NCI-H2107 treated with DMSO at 0.1 percent for 48 hours (cell line): ENCODE measurements at regions not wholly inside any gene's neighbourhood (a gene's known extent, or its start where the extent isn't known, plus 50 kb on each side); places are given as distances from the start of the nearest gene placed in this dataset.
"Not testable (repeated sequence)": the region's sequence is repeated elsewhere in the genome, so short reads cannot be mapped to it uniquely, and the experiment has no call there.

Source experiments
- DNase-seq: peaks from one replicate; lab custom pipeline; 2025; ENCODE audit not compliant: unreplicated experiment; lab: John Stamatoyannopoulos, UW

DNA sequence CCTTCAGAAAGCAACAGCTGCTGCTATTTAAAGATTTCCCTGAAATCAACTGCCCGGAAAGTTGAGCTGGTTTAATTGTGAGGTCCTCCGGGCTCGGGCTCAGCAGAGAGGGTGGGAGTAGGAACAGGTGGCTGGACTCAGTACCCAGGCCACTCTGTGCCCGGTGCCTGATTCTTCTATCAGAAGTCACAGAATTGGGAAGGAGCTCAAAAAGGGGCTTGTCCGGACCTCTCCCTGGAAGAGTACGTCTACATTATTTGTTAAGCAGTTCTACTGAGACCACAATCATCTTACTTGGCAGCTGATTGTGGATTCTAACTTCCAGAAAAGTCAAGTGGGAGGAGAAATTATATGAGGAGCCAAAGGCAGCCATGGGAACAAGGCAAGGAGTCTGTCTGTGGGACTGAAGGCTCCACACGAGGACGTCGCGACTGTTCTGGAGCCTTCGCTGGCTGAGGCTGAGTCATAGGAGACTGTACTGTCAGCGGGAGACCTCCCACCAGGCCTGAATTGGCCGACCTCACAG, 91.7 kb upstream of the ANKRD10 start:
- DNase-seq, result no peak

DNA sequence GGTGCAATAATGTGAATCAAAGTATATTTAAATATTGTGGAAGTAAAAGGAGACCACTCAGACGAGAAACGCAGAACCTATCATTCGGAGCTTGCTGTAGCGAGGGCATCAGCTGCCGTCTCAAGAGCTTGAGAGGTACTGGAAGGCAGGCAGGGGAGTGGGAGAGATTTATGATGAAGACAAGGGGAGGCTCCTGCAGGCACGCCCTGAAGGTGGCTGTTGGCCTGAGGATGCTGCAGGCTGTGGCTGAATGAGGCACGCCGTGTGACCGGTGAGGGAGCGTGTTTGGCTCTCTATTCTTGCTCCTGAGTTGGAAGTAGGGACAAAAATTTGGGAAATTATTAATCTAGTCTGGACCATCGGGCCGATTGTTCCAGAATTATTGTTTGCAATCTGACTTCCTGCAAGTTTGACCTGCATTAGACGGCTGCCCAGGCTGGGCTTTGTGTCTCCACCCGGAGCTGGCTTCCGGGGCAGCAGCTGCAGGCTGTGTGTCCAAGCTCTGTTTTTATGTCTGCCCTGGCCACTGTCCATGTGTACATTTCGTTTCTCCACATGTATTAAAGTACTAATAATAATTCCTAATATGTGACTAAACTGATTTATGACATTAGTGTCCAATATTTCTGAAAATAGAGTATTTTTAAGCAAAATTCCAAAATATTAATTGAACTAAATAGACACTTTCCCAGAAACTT, 91.1 kb upstream of the ANKRD10 start:
- DNase-seq, result no peak

DNA sequence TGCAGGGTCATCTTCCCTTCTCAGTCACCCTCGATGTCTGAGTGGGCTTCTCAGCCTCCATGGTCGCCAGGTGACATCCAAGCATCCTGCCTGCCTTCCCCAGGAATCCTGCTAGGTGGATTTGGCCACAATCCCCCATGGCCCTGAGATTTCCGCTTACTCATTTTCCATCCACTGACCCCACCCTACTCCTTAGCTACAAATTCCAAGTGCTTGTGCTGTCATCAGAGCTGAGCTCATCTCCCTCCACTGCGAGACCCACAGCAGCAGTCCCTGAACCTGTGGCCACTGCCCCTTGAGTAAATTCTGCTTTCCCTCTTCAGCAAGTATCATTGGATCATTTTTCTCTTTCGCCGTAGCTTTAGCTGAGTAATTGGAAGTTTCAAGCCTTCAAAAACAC, 90.5 kb upstream of the ANKRD10 start:
- DNase-seq, result no peak

DNA sequence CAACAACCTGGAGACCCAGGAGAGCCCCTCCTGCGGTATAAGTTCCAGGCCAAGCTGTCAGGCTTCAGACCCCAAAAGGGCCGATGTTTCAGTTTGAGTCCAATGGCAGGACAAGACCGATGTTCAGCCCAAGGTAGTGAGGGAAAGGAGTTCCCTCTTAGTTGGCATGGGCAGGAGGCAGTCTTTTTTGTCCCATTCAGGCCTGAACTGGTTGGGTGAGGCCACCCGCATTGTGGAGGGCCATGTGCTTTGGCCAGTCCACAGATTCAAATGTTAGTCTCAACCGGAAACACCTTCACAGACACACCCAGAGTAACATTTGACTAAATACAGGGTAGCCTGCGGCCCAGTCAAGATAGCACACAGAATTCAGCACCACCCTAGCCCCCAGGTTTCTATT, 89.6 kb upstream of the ANKRD10 start:
- no peak for DNase-seq

DNA sequence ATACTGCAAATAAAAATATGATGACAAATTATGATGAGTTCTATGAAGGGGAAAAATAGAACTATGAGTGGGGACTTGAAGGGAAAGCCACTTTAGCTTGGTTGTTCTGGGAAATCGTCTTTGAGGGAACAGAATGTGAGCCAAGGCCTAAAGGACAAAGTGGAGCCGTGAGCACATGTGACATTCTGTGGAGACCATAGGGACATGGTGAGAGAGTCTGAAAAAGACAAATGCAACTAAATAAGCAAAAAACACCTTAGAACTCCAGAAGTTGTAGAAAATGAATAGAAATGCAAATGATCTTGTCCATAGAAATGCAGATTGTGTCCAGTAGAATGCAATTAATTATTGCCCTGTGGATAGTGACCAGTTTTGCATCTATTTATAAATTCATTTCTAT, 86.8 kb upstream of the ANKRD10 start:
- no peak for DNase-seq

DNA sequence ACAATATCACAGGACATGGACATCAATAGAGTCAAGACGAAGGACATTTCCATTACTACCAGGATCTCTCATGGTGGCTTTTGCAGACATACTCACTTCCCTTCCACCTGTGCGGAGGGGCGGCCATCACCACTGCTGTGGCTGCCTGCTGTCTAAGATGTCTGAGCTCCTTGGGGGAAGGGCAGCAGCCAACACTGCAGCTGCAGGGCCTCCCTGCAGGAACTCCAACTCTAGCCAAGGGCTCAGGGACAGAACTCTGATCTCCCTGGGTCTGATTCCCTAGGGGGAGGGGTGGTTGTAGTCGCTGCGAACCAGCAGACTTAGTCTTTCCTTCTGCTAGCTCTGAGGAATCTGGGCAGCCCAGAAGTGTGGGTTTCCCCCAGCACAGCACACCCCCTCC, 78.9 kb upstream of the ANKRD10 start:
- no peak for DNase-seq

DNA sequence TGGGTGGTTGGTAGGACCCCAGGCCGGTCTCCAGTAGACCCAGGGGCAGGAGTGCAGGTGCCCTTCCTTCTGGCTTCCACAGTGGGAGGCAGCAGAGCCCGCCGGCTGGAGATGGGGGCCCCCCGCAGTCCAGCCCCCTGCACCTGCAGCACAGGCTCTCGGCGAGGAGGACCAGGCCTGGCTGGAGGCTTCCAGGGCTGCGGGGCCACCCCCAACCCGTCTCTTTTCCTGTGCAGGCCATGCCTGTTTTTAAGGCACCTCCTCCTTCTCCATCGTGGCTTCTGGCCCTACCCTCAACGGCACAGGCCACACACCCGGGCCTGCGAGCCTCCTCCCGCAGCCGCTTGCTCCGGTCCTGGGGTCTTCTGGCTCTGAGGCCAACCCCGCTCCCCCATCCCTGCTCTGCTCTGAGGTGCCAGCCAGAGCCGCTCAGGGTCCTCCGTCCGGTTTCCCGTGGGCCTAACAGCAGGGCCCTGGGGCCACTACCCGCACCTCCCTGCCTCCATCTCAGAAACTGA, 77.2 kb upstream of the ANKRD10 start:
- DNase-seq, result no peak

GRCh38 chr13:110989331-110989730, 74.5 kb upstream of the ANKRD10 start:
- no peak for DNase-seq

DNA sequence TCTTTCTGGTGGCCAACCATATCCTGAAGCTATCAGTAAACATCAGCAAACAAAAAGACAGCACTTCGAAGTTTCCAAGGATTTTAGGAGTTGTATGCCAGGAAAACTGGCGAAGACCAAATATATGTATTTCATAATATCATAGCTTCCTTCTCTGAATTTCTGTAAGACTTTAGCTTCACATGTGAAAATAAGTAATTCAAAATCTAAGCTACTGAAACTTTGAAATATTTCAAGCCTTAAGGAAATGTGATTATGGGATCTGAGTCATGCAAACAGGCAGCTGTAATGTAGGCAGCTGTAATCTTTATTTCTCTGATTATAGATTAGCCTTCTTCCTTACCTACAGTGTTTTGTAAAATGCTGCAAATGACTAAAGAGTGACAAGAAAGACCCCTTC, 70.7 kb upstream of the ANKRD10 start:
- DNase-seq, result no peak

DNA sequence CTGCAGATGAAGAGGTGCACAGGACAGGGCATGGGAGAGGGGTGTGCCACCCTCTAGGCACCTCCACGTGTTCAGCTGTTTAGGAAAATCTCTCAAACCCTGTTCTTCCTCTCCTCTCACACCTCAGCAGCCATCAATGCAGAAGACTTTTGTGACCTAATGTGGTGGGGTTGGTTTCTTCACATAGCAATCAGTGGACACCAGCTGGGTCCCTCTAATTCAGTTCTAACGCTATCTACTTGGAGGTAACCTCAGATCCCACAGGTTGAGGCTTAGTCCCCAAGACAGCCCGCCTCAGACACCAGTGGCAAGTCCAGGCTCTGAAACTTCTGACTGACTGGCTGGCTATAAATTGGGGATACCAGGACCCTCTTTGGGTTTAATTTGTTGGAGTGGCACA, 69.9 kb upstream of the ANKRD10 start:
- DNase-seq, result no peak

DNA sequence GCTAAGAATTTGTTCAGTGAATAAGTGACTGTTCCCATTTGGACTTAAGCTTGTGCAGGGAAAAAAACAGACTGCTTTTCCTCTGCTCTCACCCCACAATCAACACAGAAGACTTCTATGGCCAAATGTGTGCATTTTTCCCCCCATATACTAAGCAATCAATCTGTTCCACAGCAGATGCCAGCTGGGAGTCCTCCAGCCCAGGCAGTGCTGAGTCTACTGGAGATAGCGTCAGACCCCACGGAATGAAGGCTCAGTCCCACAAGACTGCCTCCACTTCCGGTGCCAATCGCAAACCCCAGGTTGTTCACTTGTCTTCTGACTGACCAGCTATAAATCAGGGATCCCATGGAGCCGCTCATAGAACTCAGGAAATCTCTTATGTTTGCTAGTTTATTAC, 69.5 kb upstream of the ANKRD10 start:
- DNase-seq, result no peak

DNA sequence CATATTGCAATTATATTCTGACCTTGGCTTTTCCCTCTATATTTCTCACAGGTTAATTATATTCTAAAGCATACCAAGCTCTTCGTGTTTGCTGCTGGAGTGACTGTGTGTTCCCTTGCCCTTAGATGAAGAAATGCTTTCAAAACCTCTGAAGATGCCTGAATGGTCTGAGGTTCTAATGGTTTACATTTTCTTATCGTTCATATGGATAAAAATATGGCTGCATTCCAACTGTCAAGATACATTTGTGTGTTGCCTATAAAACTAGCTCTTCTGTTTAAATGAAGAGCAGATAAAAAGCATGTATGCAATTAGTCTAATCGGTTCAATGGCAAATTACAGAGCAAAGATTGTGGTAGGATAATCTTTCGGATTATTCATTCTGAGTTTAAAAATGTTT, 68.4 kb upstream of the ANKRD10 start:
- no peak for DNase-seq

DNA sequence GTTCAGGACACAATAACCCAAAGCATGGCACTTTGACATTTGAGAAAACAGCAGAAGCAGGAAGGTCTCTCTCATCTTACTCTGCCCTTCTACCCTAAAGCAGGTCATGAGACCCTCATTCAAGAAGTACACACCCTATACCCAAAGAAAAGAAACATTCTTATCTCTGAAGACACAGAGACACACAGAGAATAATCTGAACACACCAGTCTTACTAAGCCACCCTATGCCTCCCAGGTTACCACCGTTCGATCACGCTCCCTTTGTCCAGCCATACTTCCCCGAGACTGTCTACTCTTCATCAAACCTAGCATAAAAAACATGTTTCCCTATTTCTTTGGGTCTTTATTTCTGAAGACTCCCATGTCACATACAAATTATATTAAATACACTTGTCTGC, 66.5 kb upstream of the ANKRD10 start:
- DNase-seq, result no peak

DNA sequence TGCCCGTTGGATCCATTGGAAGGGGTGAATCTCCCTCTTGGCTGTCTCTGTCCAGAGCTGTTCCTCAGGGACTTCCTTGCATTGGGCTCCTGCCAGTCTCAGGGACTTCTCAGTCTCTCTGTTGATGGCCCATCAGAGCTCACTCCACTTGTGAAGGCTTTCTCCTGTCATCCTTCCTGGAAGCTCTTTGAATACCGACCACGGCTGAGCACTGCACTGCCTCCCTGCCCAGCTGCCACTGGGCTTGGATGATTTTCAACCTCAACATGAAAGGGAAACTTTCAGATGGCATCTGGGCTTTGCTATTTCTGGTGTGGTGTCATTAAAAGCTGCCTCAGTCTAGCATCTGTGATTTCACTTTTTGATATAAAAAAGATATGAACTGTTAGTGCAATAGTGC, 66.1 kb upstream of the ANKRD10 start:
- DNase-seq, result no peak

- DNase-seq, result not testable (repeated sequence)
These were observed 64.3 kb upstream of the ANKRD10 start for GRCh38 chr13:110979149-110979548.

GRCh38 chr13:110978390-110978789, 63.5 kb upstream of the ANKRD10 start:
- no peak for DNase-seq

DNA sequence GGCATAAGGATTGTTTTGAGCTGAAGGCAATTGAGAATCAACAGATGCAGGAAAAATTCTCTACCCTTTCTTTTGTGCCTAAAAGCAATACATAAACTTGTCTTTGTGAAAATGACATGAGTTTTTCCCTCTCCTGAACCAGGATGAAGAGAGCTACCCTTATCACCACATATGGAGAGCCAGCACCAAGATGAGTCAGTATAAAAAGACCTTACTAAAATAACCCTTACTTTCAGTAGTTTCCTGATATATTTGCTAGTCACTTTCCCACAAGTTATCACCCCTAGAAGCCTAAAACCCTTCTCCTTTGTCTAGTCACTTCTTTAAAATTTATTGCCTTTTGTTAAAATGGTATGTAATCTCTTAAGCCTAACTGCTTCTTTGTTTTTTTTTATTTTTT, 61.9 kb upstream of the ANKRD10 start:
- no peak for DNase-seq

GRCh38 chr13:110973007-110973700, 58.3 kb upstream of the ANKRD10 start:
- DNase-seq, result no peak

DNA sequence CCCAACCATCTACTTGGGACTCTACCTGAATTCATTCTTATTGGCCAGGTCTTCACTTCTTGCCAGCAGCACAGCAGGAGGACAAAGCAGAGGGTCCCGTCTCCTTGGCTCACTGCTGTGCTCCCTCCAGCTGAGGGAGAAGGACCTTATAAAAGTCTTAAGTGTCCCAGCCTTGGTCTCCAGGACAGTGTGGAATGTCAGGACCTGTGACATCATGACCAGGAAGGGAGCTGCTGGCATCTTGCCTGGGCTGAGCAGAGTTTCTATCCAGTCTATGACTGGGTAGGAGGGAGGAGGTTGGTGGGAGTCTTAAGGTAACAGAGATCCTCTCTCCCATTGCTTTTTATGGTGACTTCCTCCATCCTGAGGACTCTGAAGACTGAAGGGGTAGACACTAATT, 56.6 kb upstream of the ANKRD10 start:
- no peak for DNase-seq

GRCh38 chr13:110967156-110967855, 52.4 kb upstream of the ANKRD10 start:
- not testable (repeated sequence) for DNase-seq

DNA sequence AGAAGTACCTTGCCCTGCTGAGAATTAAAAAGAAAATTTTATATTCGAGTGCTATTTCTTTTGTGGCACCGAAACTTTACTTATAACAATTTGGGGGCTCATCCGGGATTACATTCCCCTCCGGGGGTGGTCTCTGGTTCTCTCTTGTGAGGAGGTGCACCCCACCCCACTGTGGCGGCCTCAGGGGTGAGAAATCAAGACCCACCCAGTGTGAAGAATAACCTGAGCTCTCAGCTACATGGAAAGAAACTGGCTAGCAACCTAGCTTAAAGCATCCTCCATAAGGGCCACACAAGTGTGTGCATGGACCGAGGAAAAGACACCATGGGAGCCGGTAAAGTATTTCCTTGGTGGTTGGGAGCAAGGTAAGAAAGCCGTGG, 50.9 kb upstream of the ANKRD10 start:
- DNase-seq, result no peak
